Suppressor macrophage (primary cell): ENCODE measurements at regions not wholly inside any gene's neighbourhood (a gene's known extent, or its start where the extent isn't known, plus 50 kb on each side); places are given as distances from the start of the nearest gene placed in this dataset.

Experiments used
- DNase-seq, 4 experiments: peaks; one replicate each; pipeline ENCODE4 v3.0.0-alpha.2; 2020 to 2022

DNA sequence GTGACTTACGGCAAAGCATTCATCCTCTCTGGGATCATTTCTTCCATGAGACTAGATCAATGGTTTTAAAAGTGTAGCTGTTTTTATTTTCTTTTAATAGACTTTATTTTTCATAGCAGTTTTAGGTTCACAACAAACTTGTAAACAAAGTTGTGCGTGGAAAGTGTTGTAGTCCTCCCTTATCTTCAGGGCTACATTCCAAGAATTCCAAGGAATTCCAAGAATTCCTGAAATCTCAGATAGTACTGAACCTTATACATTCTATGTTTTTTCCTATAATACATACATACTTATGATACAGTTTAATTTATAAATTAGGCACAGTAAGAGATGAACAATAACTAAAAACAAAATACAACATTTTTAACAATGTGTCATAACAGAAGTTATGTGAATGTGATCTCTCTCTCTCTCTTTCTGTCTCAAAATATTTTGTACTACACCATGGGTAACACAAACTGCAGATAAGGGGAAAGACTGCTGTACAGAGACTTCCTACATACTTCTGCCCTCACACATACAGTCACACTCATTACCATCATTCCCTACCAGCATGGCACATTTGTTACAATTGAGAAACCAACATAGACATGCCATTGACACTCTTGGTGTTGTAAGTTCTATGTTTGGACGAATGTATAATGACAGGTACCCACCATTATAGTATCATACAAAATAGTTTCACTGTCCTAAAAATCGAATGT lies 1933.2 kb upstream of the WWC1 start:
- DNase-seq = no peak

DNA sequence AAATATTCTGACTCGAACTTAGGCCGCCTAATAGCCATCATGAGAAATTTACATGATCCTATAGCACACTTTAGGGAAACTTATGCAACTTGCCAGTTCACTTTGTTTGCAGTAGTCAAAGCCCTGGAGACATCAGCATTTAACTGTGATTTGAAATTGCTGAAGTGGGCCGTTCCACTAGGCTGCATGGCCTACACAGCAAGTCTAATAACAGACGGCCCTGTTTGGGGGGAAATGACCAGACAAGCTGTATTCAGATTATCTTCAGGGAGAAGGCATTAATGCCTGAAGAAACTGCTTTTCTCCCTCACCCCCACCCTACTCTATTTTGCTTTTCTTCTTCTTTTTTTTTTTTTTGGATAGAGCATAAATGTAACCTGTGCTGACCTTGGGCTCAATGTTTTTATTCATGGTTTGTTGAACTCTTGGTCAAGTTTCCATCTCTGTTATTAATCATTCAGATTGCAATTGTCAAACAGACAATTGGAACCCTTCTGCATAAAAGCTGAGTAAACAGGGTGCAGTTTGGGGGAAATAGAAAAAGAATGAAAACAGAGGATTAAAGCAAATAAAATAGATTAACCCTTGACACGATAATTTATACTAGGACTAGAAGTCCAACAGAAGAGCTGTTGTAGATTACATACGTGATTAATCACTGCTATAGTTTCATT lies 1928.2 kb upstream of the WWC1 start:
- no peak for DNase-seq

DNA sequence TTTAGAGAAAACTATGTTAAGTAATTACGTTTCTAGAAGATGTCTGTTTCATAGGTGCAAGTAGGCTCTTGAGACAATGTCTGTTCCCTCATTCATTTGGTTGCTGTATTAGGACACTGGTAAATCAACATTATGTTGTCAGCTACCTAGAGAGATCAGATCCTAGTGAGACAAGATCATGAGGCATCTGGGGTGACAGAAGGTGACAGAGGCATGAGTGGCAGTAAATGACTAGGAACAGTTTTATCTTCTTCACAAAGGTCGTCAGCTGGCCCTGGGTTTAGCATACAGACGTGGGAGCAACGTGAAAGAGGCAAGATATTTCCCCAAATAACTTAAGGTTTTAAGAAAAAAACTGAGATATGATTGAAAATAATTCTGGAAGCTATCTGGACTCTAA lies 1926.3 kb upstream of the WWC1 start:
- DNase-seq = no peak

DNA sequence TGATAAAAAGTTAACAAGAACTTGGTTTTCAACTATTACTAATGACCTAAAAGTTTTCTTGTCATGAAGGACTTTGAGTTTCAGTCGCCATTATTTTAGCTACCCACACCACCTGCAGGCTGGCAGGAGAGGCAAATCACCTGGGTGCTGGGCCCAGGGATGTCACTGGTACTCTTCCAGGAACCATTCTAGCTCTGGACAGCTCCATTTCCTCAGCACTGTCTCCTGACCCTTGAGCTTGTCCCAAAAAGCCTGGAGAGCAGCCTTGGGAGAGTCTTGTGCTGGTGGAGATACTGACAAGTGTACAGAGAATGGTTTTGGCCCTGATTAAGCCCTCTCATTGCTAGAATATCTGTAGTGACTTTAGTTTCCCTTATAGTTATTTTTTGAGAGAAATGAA lies 1924.1 kb upstream of the WWC1 start:
- no peak for DNase-seq

DNA sequence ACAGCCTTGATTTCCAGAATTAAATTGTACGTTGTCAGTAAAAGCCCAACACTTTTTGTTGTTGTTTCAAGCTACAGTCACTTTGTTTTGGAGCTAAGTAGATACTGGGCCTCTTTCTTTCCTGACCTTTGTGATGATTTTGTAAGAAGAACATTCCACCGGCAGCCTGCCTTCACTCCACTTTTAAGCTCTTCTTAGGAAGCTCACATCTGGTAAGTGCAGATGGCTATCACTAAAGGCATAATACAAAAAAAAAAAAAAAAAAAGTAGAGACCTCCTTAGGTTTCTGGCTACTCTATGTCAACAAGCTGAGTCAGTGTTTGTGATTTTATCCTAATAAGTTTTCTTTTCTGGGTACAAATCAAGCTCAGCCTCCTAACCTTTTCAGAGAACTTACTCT lies 1922.1 kb upstream of the WWC1 start:
- no peak for DNase-seq

DNA sequence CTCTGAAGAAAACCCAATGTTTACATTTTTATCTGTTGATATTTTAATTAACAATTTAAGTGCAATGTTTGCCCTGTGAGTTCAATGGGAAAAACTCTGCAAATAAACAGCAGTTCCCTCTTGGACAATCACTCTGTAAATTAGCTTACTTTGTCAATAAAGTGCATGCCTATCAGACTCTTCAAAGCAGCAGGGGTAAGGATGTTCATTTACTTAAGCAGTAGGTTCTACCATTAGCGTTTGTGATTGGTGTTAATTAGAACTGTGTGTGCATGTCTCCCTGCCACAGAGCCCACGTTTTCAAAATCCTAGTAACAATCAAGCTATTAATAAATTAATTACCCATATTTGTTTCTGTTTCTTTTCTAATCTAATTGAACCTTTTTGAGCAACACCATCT lies 1921.6 kb upstream of the WWC1 start:
- DNase-seq = no peak

DNA sequence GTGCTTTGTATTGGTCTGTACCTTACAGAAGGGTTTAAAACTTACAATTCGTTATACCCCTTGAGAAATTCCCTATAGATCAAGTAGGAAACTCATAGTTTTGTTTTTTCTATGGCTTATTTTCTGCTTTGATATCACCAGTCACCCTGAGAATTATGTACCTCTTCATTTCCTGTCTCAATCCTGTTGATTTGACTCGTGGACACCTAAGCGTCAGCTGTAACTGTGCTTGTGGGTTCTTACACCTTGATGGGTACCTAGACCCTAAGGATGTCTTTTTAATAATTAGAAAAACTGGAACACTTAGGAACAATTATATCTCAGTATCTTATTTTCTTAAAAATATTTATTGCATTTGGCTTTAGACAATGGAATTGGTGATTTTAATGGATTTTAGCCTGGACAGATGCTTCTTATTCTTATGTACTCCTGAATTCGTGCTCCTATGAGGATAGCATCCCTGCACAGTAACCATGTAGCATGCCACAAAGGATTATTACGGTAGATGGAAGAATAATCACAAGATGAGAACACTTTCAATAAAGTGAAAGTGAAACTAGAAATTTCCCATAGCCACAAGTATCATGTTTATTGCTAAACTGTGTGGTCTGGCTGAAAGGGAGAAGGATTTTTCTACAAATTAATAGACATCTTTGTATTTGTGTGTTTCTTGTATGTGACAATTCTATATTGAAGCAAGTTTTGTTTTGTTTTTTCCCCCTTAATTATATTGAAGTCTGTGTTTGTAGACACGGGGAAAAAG lies 1920.3 kb upstream of the WWC1 start:
- DNase-seq = no peak

DNA sequence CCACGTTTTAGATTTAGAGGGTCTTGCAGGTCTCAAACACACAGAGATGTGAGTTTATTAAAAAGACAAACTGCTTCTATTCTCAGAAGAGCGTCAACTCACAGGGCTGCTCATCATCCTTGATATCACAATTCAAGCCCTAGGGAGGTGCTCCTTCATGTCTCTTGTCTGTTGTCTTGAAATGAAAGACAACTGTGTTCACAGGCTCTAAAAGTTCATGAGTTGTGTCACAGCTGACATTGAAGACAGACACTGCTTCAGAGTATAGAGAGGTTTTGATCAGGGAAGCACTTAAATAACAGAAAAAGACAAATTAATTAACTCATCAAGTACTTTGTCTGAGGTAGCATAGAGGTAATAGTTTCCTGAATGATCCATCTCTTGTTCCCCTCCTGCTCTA lies 1917.6 kb upstream of the WWC1 start:
- no peak for DNase-seq

DNA sequence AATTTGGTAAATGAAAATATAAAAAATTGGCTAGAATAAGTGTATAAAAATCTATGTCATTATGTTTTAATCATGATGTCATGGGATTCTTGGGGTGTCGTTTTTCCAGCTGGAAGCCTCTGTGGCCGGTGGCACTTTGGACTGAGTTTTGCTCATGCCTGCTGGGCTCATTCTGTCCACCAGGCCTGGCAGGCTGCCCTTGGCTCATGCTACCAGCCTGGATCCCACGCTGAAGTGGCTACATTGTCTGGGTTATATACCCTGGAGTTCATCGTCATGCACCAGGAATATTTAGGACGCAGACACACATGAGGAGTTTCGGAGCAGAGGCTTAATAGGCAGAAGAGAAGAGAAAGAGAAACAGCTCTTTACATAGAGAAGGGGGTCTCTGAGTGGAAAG lies 1913.7 kb upstream of the WWC1 start:
- no peak for DNase-seq

DNA sequence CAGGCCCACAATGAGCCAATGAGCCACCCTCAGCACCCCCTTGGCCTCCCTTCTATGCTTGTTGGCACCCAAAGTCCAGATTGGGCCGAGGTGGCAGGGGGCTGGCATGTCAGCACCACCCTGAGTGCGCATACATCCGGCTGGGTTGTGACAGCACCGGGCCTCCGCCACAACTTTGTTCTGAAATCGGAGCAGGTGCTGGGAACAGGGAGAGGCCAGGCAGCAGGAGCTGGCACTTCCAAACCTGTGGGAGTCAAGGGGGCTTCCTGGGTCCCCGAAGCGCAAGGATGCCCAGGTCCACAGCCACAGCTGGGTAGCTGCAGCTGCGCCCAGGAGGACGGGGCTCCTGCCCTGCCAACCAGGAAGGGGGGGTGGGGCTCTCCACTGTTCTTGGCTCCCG lies 1911.9 kb upstream of the WWC1 start:
- DNase-seq = no peak

DNA sequence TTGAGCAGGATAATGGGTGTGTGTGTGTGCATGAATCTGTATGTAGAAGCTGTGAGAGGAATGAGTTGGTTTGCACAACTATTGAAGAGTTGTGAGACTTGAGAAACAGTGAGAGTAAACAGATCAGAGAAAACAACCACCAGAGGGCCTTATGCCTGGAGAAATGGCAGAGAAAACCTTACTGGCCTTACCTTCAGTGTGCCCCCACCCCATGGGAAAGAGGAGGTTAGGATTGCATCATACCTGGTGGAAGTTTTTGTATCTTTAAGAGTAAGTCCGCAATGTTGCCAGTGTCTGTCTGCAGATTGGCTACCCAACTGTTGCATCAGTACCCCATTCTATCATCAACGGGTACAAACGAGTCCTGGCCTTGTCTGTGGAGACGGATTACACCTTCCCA lies 1909.4 kb upstream of the WWC1 start:
- DNase-seq = no peak

DNA sequence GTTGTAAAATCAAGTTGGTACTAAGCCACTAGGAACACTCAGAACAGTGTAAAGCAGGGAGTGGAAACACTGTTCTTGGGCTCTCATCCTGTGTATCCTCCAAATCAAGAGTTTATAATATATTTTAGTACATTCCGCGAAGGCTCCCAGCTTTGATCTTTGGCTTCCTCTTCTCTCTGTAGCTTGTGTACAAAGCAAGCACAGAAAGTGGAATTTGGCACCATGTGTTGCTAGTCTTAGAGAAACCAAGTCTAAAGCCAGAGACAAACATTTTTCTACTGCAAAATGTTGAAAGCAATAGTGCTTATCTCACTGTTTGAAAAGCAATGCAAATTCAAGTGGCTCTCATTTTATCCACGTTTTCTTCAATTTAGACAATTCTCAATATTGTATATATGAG lies 1893.3 kb upstream of the WWC1 start:
- no peak for DNase-seq

DNA sequence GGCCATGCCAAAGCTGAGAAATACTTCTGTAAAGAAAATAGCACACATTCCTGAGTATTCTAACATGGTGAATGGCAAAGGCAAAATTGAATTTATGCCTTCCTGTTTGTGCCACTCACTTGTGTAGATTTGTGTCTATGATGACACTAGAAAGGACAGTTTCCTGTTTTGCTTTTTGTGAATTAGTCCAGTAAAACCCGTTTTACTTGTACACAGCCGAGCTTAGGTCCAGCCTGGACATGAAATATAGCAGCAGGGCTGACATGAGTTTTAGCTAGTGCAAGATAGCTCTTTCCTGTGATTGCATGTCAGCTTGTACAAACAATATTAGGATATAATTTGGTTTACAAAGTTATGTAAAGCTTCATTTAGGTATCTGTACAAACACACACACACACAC lies 1891.7 kb upstream of the WWC1 start:
- no peak for DNase-seq

DNA sequence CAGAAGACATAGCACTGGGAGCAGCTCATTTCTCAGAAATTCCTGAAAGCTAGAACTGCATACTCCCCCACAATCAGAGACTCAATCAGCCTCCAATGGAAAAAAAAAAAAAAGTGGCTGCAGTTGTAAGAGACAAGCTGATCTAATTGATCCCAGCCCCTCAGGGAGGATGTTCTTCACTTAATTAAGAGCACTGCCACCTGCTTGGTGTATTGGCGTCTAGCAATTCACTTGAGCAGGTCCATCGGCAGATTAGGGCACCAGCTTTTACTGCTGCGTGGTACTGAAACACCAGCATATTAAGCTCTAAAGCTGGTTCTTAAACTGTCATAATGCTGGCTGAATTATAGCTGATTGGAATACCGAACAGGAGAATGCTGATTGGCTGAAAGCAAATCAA lies 1890.1 kb upstream of the WWC1 start:
- DNase-seq = no peak

DNA sequence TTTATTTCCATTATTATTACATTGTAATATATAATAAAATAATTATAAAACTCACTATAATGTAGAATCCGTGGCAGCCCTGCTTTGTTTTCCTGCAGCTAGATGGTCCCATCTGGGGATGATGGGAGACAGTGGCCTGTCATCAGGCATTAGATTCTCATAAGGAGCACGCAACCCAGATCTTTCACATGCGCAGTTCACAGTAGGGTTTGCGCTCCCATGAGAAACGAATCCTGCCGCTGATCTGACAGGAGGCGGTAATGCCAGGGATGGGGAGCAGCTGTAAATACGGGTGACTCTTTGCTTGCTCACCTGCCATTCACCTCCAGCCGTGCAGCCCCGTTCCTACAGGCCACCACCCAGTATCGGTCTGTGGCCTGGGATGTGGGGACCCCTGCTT lies 1879.3 kb upstream of the WWC1 start:
- DNase-seq = no peak

DNA sequence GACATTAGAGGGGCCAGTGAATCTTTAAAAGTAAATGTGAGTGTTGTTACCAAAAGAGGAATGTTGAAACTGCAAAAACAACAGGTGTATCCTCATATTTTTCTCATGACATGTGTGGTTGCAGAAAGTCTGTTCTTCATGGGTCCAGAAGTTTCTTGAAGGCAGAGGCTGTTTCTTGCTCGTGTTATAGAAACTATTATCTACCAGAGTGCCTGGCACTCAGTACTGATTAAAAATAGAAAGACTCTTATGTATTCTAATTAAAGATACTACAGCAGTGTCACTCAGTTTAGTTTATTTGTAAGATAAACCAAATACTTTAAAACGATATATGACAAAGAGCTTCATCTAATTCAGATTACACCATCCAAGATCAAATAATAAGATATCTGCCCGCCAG lies 1864.2 kb upstream of the WWC1 start:
- no peak for DNase-seq

DNA sequence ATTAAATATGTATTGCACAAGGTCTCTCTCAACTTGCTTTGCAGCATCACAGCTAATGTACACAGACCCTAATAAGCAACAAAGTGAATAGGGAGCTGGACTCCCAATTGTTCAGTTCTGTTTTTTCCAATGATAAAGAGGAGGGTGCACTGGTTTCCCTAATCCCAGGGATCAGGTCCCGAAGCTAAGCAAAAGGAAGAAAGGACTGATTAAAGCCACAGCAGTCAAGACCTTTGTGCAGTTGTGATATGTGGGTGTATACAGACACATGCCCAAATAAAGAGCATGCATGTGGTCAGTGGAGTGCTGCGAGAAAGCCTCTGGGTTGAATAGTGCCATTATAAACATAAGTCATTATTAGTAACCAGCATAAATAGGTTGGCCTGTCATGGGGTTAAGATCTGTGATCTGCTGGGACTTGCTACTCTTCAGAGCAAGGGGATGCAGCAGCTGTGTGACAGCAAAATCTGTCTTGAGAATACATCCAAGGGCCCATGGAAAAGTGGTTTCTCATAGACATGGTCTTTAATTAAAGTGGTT lies 1863.1 kb upstream of the WWC1 start:
- DNase-seq = no peak

DNA sequence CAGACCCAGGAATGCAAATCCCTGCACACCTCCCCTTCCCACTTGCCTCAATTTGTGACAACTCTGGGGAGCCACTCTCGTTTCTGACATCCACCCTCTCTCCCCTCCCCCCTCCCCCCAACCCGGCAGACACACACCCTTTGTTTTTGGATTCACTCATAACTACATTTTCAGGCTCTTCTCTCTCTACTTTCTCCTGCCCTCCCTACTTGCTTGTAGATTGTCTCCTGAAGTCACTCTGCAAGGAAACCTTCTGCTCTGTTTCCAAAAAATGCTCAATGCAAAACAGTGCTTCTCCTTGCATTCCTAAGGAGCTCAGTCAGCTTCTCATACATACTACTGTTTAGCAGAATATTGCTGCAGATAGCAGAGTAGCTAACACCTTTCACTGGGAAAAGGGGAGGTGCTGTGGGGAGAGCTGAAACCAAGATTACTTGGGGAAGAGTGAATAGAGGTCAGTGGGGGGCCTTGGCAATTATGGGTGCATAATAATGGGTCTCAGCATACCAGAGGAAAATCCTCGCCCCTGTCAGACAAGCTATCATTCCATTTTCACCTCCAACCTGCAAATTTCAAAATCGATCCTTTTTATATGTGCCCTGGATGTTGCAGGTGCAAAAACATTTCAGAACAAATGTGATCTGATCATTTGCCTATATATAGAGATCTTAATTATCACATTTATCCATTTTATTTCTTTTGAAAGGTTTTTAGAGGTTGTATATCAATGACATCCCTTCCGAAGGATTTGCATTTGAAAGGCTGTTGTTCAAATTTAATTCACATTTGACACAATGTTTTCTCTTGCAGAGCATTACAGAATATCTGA lies 1860.7 kb upstream of the WWC1 start:
- DNase-seq = no peak

DNA sequence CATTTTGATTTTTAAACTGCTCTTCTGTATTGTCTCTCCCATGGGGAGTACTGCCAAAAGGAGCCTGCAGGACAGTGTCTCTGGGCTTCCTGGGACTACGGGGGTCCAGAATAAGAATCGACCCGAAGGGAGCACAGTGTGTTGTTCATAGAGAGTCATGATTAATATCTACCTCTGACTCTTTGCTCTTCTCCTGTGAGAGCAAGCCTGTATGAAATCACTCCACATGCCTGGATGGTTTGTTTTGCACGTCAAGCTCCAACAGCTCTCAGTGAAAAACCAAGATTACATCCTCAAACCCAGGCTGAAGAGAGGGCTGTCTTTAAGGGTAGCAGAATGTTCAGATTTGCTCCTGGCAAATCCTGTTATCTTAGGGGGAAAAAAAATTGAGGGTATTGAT lies 1860.0 kb upstream of the WWC1 start:
- no peak for DNase-seq

DNA sequence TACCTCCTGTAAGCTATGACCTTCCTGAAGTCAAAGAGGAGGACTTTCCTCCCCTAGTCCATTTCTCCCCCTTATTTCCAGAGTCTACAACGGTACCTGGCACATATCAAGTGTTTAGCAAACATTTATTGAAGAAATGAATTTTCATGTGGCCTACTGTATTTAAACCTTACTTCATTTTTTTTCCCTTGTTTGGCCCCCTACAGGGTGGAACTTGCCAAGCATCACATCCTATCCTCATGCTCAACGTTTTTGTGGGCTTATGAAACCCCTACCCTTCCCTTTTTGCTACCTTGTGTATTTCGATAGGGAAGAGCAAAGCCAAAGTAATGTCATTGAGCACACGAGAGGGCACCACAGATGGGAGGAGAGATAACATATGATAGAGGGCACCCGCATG lies 1857.8 kb upstream of the WWC1 start:
- DNase-seq = no peak

DNA sequence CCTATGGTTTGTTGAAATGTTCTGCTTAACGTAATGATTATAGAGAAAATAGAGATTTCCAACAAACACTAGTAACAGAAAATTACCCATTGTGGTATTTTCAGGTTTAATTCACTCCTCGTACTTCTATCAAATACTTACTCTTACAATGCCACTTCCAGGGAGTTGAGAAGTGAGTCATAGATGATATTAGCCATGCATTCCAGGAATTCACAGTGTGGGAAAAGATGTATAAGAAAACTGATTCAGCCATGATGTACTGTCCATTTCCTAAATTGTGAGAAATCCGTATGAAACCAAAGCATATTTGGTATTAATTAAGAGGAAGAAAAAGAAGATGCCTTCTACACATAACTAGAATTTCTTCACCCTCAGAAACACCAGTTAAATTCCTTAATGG lies 1854.6 kb upstream of the WWC1 start:
- DNase-seq = no peak

DNA sequence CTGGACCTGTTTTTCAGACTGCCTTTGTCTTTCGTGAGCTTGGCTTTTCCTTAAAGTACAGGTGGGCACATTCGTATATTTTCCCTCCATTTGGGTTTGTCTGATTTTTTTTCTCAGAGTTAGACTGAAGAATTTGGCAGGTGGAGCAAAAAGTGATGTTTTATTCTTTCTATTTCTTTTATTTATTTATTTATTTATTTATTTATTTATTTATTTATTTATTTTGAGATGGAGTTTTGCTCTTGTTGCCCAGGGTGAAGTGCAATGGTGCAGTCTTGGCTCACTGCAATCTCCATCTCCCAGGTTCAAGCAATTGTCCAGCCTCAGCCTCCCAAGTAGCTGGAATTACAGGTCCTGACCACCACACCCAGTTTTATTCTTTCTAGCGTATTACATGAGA lies 1805.1 kb upstream of the WWC1 start:
- DNase-seq = no peak

DNA sequence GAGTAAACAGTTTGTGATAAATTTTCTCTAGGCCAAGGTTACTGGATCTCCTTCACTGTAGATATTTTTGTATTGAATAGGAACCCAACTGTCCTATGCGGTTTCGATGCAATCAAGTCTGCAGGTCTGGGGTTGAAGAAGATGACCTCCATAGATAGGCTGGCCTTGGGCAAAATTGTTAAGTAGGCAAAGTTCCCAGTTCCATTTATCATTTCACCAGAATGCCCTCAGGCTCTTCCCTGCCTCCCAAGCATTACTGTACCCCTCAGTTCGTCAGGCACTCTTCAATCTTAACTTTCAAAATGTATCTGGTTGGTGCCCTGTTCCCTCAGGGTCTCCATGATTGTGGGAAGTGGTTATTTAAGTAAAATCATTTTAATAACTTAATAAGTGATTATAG lies 1802.9 kb upstream of the WWC1 start:
- no peak for DNase-seq
